Trophoblast cell (in vitro differentiated cells and primary cell): ENCODE measurements at regions not wholly inside any gene's neighbourhood (a gene's known extent, or its start where the extent isn't known, plus 50 kb on each side); places are given as distances from the start of the nearest gene placed in this dataset.
"Not testable (repeated sequence)": the region's sequence is repeated elsewhere in the genome, so short reads cannot be mapped to it uniquely, and the experiment has no call there.

Experiments
- DNase-seq, 2 donors: peaks; one replicate each; pipeline ENCODE4 v3.0.0-alpha.2; 2016
- H2AFZ ChIP-seq: 2 replicates; pipeline ENCODE4 v1.6.1; 2013; ENCODE audit warnings: low read length, moderate library complexity, mild to moderate bottlenecking; ENCODE audit not compliant: insufficient read depth, poor library complexity
- H2AK5ac ChIP-seq: 2 replicates; pipeline ENCODE4 v1.6.1; 2013; ENCODE audit warnings: mild to moderate bottlenecking, low read length
- H2BK120ac ChIP-seq: 2 replicates; pipeline ENCODE4 v1.6.1; 2013; ENCODE audit warnings: low read length, mild to moderate bottlenecking, moderate library complexity; ENCODE audit not compliant: insufficient read depth, poor library complexity
- H2BK12ac ChIP-seq: 2 replicates; pipeline ENCODE4 v1.6.1; 2013; ENCODE audit warnings: mild to moderate bottlenecking, low read length, moderate library complexity
- H2BK5ac ChIP-seq: 2 replicates; pipeline ENCODE4 v1.6.1; 2013; ENCODE audit warnings: low read length, low read depth, moderate library complexity, mild to moderate bottlenecking; ENCODE audit not compliant: poor library complexity
- H3K14ac ChIP-seq: 2 replicates; pipeline ENCODE4 v1.6.1; 2013; ENCODE audit warnings: mild to moderate bottlenecking, low read length
- H3K18ac ChIP-seq: 2 replicates; pipeline ENCODE4 v1.6.1; 2013; ENCODE audit warnings: mild to moderate bottlenecking, low read length
- H3K23ac ChIP-seq: 2 replicates; pipeline ENCODE4 v1.6.1; 2013; ENCODE audit warnings: low read length
- H3K27ac ChIP-seq: 2 replicates; pipeline ENCODE4 v1.5.1; 2013; ENCODE audit warnings: low read depth, mild to moderate bottlenecking, inconsistent platforms, low read length, moderate library complexity
- H3K27me3 ChIP-seq: 2 replicates; pipeline ENCODE4 v1.6.1; 2013; ENCODE audit warnings: inconsistent platforms, mild to moderate bottlenecking, low read length, moderate library complexity; ENCODE audit not compliant: insufficient read depth
- H3K36me3 ChIP-seq, 2 experiments: 1 replicate in 1 of 2; 2 replicates in 1 of 2; pipeline ENCODE4 v1.6.1; 2013; ENCODE audit warnings: low read length in 2 of 2, mild to moderate bottlenecking in 2 of 2, moderate library complexity in 1 of 2; ENCODE audit not compliant: insufficient read depth in 2 of 2, control insufficient read depth in 1 of 2
- H3K4ac ChIP-seq: 2 replicates; pipeline ENCODE4 v1.6.1; 2013; ENCODE audit warnings: low read depth, mild to moderate bottlenecking, low read length, moderate library complexity
- H3K4me1 ChIP-seq, 2 experiments: 1 replicate in 1 of 2; 2 replicates in 1 of 2; pipeline ENCODE4 v1.6.1; 2013; ENCODE audit warnings: low read length in 2 of 2, mild to moderate bottlenecking in 2 of 2, moderate library complexity in 1 of 2; ENCODE audit not compliant: insufficient read depth in 2 of 2, control insufficient read depth in 1 of 2
- H3K4me2 ChIP-seq: 2 replicates; pipeline ENCODE4 v1.6.1; 2013; ENCODE audit warnings: inconsistent platforms, mild to moderate bottlenecking, low read length, moderate library complexity
- H3K4me3 ChIP-seq: 2 replicates; pipeline ENCODE4 v1.5.1; 2013; ENCODE audit warnings: mild to moderate bottlenecking, low read depth, low read length, inconsistent platforms
- H3K79me1 ChIP-seq: one replicate; pipeline ENCODE4 v1.6.1; 2013; ENCODE audit warnings: low read length
- H3K79me2 ChIP-seq: 2 replicates; pipeline ENCODE4 v1.6.1; 2013; ENCODE audit warnings: low read length, mild to moderate bottlenecking; ENCODE audit not compliant: control insufficient read depth, insufficient read depth, poor library complexity
- H3K9ac ChIP-seq: 2 replicates; pipeline ENCODE4 v1.6.1; 2013; ENCODE audit warnings: mild to moderate bottlenecking, low read length
- H3K9me3 ChIP-seq: 2 replicates; pipeline ENCODE4 v1.6.1; 2013; ENCODE audit warnings: low read depth, mild to moderate bottlenecking, control low read depth, inconsistent platforms, low read length; ENCODE audit not compliant: insufficient read depth
- H4K12ac ChIP-seq: 2 replicates; pipeline ENCODE4 v1.6.1; 2013; ENCODE audit warnings: low read depth, mild to moderate bottlenecking, low read length, moderate library complexity
- H4K8ac ChIP-seq: 2 replicates; pipeline ENCODE4 v1.6.1; 2013; ENCODE audit warnings: low read depth, mild to moderate bottlenecking, low read length, moderate library complexity
- H4K91ac ChIP-seq: one replicate; pipeline ENCODE4 v1.6.1; 2013; ENCODE audit warnings: low read depth, mild to moderate bottlenecking, low read length, moderate library complexity
- WGBS: extraction: QIAGEN DNeasy Blood & Tissue Kit; methylation state at CpG from one replicate; pipeline ENCODE4 v1.1.7; 2013; ENCODE audit warnings: missing lambda C conversion rate; ENCODE audit not compliant: insufficient read length, insufficient coverage; ENCODE audit errors: extremely low coverage; 5-methylcytosine and 5-hydroxymethylcytosine counted together

GRCh38 chr10:22145873-22146272 is 71.9 kb downstream of the EBLN1 start:
- DNase-seq, H4K8ac ChIP-seq, H3K23ac ChIP-seq, H3K4me1 ChIP-seq, H4K12ac ChIP-seq, H3K27ac ChIP-seq, H3K9ac ChIP-seq, H3K4me3 ChIP-seq, H2BK12ac ChIP-seq, H2AFZ ChIP-seq, H3K36me3 ChIP-seq, H3K27me3 ChIP-seq, H3K79me2 ChIP-seq, H3K4me2 ChIP-seq, H4K91ac ChIP-seq, H3K4ac ChIP-seq, H3K9me3 ChIP-seq, H3K14ac ChIP-seq, H3K79me1 ChIP-seq, H2BK120ac ChIP-seq, H3K18ac ChIP-seq, H2AK5ac ChIP-seq, H2BK5ac ChIP-seq: not testable (repeated sequence)
- no CpG with 5 or more reads among the region's 2 CpGs for WGBS

DNA sequence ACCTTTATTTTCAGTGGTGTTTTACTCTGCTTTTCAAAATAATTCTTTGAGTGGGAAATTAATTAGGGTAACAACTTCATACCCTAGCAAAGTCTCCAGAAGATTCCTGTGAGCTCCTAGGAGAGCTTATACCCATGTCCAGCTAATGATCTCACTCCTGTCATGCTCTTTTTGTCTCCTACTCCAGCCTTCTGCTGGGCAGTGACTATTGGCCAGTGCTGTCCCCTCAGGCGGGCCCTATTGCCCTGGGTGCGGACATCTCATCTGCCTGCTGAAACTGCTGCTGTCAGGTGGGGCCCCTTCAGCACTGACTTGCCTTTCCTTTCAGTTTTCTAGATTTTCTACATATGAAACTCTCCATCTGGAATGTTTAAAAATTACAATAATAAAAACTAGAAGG is 80.3 kb downstream of the EBLN1 start:
- Histone ChIP-seq H3K27me3 (no peaks in the 10 kb centered on the region), H2BK120ac (no peak overlapping the region), H3K27ac (no peak overlapping the region), H2BK12ac (no peak overlapping the region), H4K12ac (no peak overlapping the region), H4K8ac (no peak overlapping the region), H3K36me3 (no peaks in the 10 kb centered on the region), H4K91ac (no peak overlapping the region), H3K4me1 (no peaks in the 10 kb centered on the region), H3K14ac (no peak overlapping the region), H3K9ac (no peak overlapping the region), H3K4me2 (no peak overlapping the region), H3K23ac (no peak overlapping the region), H2AK5ac (no peak overlapping the region), H3K79me1 (no peaks in the 10 kb centered on the region), H3K79me2 (no peaks in the 10 kb centered on the region), H3K18ac (no peak overlapping the region), H3K4me3 (no peak overlapping the region), H2AFZ (no peak overlapping the region), H2BK5ac (no peak overlapping the region), H3K4ac (no peak overlapping the region), H3K9me3 (peaks cover 2% of the 10 kb centered on the region)
- WGBS: no CpG with 5 or more reads among the region's 2 CpGs
- DNase-seq: no peak

DNA sequence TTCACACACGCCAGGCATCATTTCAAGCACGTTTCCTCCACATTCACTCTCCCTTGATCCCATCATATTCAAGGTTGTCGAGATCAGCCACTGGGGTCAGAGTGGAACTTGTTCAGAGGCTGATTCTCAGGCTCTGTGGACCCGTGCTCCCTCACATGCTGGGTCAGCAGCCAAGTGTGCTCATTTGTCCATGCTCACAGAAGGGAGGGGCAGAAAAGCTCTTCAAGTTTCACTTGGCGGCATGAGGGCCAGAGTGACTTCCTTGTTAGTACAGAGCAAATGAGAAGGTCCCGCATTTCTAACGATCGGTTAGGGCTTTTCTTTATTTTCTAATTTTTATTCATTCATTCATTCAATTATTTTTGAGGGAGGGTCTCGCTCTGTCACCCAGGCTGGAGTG is 82.2 kb downstream of the EBLN1 start:
- Histone ChIP-seq H4K8ac (no peak overlapping the region), H3K27ac (no peak overlapping the region), H3K36me3 (no peaks in the 10 kb centered on the region), H3K4me1 (no peaks in the 10 kb centered on the region), H3K27me3 (no peaks in the 10 kb centered on the region), H3K79me1 (no peaks in the 10 kb centered on the region), H3K79me2 (no peaks in the 10 kb centered on the region), H2AK5ac (no peak overlapping the region), H3K9me3 (peaks cover 2% of the 10 kb centered on the region), H3K9ac (no peak overlapping the region), H4K12ac (no peak overlapping the region), H3K23ac (no peak overlapping the region), H2BK120ac (no peak overlapping the region), H2BK5ac (no peak overlapping the region), H2BK12ac (no peak overlapping the region), H3K4ac (no peak overlapping the region), H3K4me2 (no peak overlapping the region), H3K14ac (no peak overlapping the region), H2AFZ (no peak overlapping the region), H4K91ac (no peak overlapping the region), H3K18ac (no peak overlapping the region), H3K4me3 (no peak overlapping the region)
- no CpG with 5 or more reads among the region's 9 CpGs for WGBS
- no peak for DNase-seq

- Histone ChIP-seq H3K14ac (no peak overlapping the region), H3K79me1 (no peaks in the 10 kb centered on the region), H3K4me2 (no peak overlapping the region), H3K27me3 (no peaks in the 10 kb centered on the region), H2BK120ac (no peak overlapping the region), H3K4me3 (no peak overlapping the region), H4K12ac (no peak overlapping the region), H2BK12ac (no peak overlapping the region), H3K79me2 (no peaks in the 10 kb centered on the region), H3K23ac (no peak overlapping the region), H2AK5ac (no peak overlapping the region), H3K27ac (no peak overlapping the region), H2BK5ac (no peak overlapping the region), H3K9ac (no peak overlapping the region), H2AFZ (no peak overlapping the region), H3K4me1 (no peaks in the 10 kb centered on the region), H3K36me3 (no peaks in the 10 kb centered on the region), H4K8ac (no peak overlapping the region), H3K18ac (no peak overlapping the region), H4K91ac (no peak overlapping the region), H3K9me3 (peaks cover 2% of the 10 kb centered on the region), H3K4ac (no peak overlapping the region)
- no peak for DNase-seq
- no CpG with 5 or more reads among the region's 11 CpGs for WGBS
Observed at GRCh38 chr10:22133749-22134624, 83.8 kb downstream of the EBLN1 start.
